GM23338 (cell line): ENCODE measurements at regions not wholly inside any gene's neighbourhood (a gene's known extent, or its start where the extent isn't known, plus 50 kb on each side); places are given as distances from the start of the nearest gene placed in this dataset.

Source experiments
- ETS1 ChIP-seq: IDR thresholded peaks from 2 replicates; pipeline ENCODE4 v1.6.1; 2016; ENCODE audit warnings: antibody characterized with exemption
- NANOG ChIP-seq: IDR thresholded peaks from 2 replicates; pipeline ENCODE4 v1.6.1; 2016; ENCODE audit warnings: antibody characterized with exemption, borderline replicate concordance
- ZNF331 ChIP-seq: fragments of 250-450 bp; sonication (Bioruptor Pico); IDR thresholded peaks from 2 replicates; pipeline ENCODE4 v1.5.0; 2020; ENCODE audit warnings: low read depth, mild to moderate bottlenecking, moderate library complexity
- TF ChIP-seq, protein P1 (sequence below): fragments of 250-450 bp; sonication (Bioruptor Pico); IDR thresholded peaks from 2 replicates; pipeline ENCODE4 v1.5.0; 2020; ENCODE audit warnings: mild to moderate bottlenecking, moderate library complexity
- TF ChIP-seq, protein P2 (sequence below), 2 experiments: fragments of 200-600 bp in 1 of 2; sonication (generic) in 1 of 2; conservative IDR thresholded peaks; 2 replicates each; pipeline versions ENCODE4 v1.5.1 to v1.6.1; 2016 to 2017; ENCODE audit warnings: antibody characterized with exemption in 2 of 2, low read depth in 2 of 2, mild to moderate bottlenecking in 2 of 2, moderate library complexity in 1 of 2

DNA sequence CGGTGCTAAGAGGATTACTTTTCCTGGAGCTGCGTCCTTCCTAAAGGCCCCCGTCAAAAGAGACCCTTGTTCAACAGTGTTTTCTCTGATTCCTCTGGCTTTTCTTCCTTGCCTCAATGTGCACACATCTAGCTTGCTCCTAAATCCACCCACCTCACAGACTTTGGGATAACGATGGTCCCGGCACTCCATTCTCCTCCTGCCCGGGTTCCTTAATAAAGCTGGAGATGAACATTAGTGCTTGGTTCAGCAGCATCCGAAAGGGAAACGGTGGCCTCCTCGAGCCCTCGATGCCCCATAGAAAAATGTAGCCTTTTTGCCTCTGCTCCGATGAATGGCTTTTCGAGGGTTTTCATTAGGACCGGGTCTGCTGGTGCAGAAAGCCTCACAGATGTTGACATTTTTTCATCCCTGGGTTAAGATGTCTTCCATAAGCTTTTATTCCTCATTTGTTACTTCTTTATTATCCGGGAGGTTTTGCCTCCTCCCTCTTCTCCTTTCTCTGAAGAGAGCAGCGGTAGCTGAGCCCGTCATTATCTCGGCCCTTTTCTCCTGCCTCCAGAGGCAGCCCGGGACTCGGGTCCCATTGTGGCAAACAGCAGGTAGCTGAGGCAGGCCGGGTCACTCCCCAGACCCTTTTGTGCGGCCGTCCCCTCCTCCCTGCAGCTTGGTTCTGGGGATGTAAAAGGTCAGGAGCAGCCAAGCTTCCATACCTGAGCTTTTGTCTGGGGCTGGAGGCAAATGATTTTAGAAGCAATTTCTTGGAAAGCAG, 64.6 kb downstream of the CPN2 start (continued):
- TF ChIP-seq, protein P1, sequence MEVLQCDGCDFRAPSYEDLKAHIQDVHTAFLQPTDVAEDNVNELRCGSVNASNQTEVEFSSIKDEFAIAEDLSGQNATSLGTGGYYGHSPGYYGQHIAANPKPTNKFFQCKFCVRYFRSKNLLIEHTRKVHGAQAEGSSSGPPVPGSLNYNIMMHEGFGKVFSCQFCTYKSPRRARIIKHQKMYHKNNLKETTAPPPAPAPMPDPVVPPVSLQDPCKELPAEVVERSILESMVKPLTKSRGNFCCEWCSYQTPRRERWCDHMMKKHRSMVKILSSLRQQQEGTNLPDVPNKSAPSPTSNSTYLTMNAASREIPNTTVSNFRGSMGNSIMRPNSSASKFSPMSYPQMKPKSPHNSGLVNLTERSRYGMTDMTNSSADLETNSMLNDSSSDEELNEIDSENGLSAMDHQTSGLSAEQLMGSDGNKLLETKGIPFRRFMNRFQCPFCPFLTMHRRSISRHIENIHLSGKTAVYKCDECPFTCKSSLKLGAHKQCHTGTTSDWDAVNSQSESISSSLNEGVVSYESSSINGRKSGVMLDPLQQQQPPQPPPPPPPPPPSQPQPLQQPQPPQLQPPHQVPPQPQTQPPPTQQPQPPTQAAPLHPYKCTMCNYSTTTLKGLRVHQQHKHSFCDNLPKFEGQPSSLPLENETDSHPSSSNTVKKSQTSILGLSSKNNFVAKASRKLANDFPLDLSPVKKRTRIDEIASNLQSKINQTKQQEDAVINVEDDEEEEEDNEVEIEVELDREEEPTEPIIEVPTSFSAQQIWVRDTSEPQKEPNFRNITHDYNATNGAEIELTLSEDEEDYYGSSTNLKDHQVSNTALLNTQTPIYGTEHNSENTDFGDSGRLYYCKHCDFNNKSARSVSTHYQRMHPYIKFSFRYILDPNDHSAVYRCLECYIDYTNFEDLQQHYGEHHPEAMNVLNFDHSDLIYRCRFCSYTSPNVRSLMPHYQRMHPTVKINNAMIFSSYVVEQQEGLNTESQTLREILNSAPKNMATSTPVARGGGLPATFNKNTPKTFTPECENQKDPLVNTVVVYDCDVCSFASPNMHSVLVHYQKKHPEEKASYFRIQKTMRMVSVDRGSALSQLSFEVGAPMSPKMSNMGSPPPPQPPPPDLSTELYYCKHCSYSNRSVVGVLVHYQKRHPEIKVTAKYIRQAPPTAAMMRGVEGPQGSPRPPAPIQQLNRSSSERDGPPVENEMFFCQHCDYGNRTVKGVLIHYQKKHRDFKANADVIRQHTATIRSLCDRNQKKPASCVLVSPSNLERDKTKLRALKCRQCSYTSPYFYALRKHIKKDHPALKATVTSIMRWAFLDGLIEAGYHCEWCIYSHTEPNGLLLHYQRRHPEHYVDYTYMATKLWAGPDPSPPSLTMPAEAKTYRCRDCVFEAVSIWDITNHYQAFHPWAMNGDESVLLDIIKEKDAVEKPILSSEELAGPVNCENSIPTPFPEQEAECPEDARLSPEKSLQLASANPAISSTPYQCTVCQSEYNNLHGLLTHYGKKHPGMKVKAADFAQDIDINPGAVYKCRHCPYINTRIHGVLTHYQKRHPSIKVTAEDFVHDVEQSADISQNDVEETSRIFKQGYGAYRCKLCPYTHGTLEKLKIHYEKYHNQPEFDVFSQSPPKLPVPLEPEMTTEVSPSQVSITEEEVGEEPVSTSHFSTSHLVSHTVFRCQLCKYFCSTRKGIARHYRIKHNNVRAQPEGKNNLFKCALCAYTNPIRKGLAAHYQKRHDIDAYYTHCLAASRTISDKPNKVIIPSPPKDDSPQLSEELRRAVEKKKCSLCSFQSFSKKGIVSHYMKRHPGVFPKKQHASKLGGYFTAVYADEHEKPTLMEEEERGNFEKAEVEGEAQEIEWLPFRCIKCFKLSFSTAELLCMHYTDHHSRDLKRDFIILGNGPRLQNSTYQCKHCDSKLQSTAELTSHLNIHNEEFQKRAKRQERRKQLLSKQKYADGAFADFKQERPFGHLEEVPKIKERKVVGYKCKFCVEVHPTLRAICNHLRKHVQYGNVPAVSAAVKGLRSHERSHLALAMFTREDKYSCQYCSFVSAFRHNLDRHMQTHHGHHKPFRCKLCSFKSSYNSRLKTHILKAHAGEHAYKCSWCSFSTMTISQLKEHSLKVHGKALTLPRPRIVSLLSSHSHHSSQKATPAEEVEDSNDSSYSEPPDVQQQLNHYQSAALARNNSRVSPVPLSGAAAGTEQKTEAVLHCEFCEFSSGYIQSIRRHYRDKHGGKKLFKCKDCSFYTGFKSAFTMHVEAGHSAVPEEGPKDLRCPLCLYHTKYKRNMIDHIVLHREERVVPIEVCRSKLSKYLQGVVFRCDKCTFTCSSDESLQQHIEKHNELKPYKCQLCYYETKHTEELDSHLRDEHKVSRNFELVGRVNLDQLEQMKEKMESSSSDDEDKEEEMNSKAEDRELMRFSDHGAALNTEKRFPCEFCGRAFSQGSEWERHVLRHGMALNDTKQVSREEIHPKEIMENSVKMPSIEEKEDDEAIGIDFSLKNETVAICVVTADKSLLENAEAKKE (CRISPR knock-in tag): 0 out of 2 replicates have a peak, but pooled peaks have one; percentile 43
- no peak for TF ChIP-seq ETS1
- no peak for TF ChIP-seq ZNF331 (CRISPR knock-in tag)
- no peak for TF ChIP-seq NANOG
- TF ChIP-seq, protein P2, sequence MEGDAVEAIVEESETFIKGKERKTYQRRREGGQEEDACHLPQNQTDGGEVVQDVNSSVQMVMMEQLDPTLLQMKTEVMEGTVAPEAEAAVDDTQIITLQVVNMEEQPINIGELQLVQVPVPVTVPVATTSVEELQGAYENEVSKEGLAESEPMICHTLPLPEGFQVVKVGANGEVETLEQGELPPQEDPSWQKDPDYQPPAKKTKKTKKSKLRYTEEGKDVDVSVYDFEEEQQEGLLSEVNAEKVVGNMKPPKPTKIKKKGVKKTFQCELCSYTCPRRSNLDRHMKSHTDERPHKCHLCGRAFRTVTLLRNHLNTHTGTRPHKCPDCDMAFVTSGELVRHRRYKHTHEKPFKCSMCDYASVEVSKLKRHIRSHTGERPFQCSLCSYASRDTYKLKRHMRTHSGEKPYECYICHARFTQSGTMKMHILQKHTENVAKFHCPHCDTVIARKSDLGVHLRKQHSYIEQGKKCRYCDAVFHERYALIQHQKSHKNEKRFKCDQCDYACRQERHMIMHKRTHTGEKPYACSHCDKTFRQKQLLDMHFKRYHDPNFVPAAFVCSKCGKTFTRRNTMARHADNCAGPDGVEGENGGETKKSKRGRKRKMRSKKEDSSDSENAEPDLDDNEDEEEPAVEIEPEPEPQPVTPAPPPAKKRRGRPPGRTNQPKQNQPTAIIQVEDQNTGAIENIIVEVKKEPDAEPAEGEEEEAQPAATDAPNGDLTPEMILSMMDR (conservative IDR thresholded peaks at IDR 0.05; ENCODE audit: low read depth in 2 of 2): no peak
